Stomach (tissue), 4 donors: ENCODE measurements at regions not wholly inside any gene's neighbourhood (a gene's known extent, or its start where the extent isn't known, plus 50 kb on each side); places are given as distances from the start of the nearest gene placed in this dataset.

Source experiments
- CTCF ChIP-seq, 7 experiments: fragments of 450-650 bp in 4 of 7; fragments of 200-600 bp in 3 of 7; sonication (generic) in 3 of 7; IDR thresholded peaks; one replicate each; pipeline ENCODE4 v1.5.1; 2016 to 2019; ENCODE audit warnings: antibody characterized with exemption in 7 of 7, control low read depth in 2 of 7, mild to moderate bottlenecking in 1 of 7
- POLR2A ChIP-seq, 4 donors: fragments of 450-650 bp; IDR thresholded peaks; one replicate each; pipeline ENCODE4 v1.6.1; 2016; ENCODE audit warnings: antibody characterized with exemption in 4 of 4, control low read depth in 2 of 4, mild to moderate bottlenecking in 1 of 4, moderate library complexity in 1 of 4

GRCh38 chr3:168612671-168613070 is 516.9 kb upstream of the GOLIM4 start:
- TF ChIP-seq CTCF (IDR thresholded peaks at IDR 0.05) (no peak), POLR2A (IDR thresholded peaks at IDR 0.05) (no peak)
